WTC11 (cell line): ENCODE measurements at regions not wholly inside any gene's neighbourhood (a gene's known extent, or its start where the extent isn't known, plus 50 kb on each side); places are given as distances from the start of the nearest gene placed in this dataset.

Experiments
- ATAC-seq: fragments of 200-7000 bp; cut with Tn5 transposase; 2 replicates; pipeline ENCODE4 v1.10.0; 2021; ENCODE audit warnings: mild to moderate bottlenecking, moderate library complexity
- CTCF ChIA-PET: fragments of 300-600 bp; sonication (Branson Sonifier 250); formaldehyde crosslinking; loops from one replicate; lab custom pipeline; 2021; ENCODE audit warnings: antibody characterized with exemption; lab: Charles Lee
- POLR2A ChIA-PET: fragments of 350-600 bp; sonication (Branson Sonifier 250); formaldehyde crosslinking; loops from one replicate; lab custom pipeline; 2021; ENCODE audit warnings: antibody characterized with exemption; lab: Charles Lee
- DNase-seq: peaks from one replicate; pipeline ENCODE4 v3.0.0; 2021; ENCODE audit warnings: low spot score
- H3K27ac Mint-ChIP-seq: 2 replicates; pipeline ENCODE4 v1.8.0; 2021; ENCODE audit warnings: mixed read lengths
- H3K27me3 Mint-ChIP-seq: 2 replicates; pipeline ENCODE4 v1.8.0; 2021; ENCODE audit warnings: low read depth, mild to moderate bottlenecking, moderate library complexity, mixed read lengths
- H3K36me3 Mint-ChIP-seq: 2 replicates; pipeline ENCODE4 v1.8.0; 2021; ENCODE audit warnings: mixed read lengths
- H3K4me1 Mint-ChIP-seq: 2 replicates; pipeline ENCODE4 v1.8.0; 2022; ENCODE audit warnings: mixed read lengths
- H3K4me3 Mint-ChIP-seq: 2 replicates; pipeline ENCODE4 v1.8.0; 2021; ENCODE audit warnings: mild to moderate bottlenecking, moderate library complexity, mixed read lengths
- H3K9me3 Mint-ChIP-seq: 2 replicates; pipeline ENCODE4 v1.8.0; 2021; ENCODE audit warnings: mixed read lengths
- AR ChIP-seq: fragments of 250-450 bp; sonication (Bioruptor Pico); IDR thresholded peaks from 2 replicates; pipeline ENCODE4 v1.9.0; 2021; ENCODE audit warnings: mild to moderate bottlenecking
- CBFB ChIP-seq: sonication (generic); formaldehyde crosslinking; IDR thresholded peaks from 2 replicates; pipeline ENCODE4 v1.8.1; 2022; ENCODE audit warnings: mild to moderate bottlenecking, low read depth, missing genetic modification reagents
- EMX1 ChIP-seq: fragments of 250-450 bp; sonication (Bioruptor Pico); IDR thresholded peaks from 2 replicates; pipeline ENCODE4 v1.8.0; 2021; ENCODE audit warnings: mild to moderate bottlenecking
- GRHL2 ChIP-seq: fragments of 250-450 bp; sonication (Bioruptor Pico); IDR thresholded peaks from 2 replicates; pipeline ENCODE4 v1.8.0; 2022; ENCODE audit warnings: mild to moderate bottlenecking, moderate library complexity; ENCODE audit not compliant: insufficient replicate concordance, severe bottlenecking
- IRF2 ChIP-seq: sonication (generic); formaldehyde crosslinking; IDR thresholded peaks from 2 replicates; pipeline ENCODE4 v1.8.0; 2022; ENCODE audit warnings: low read depth, missing genetic modification reagents, borderline replicate concordance
- KAT7 ChIP-seq: sonication (generic); formaldehyde crosslinking; IDR thresholded peaks from 2 replicates; pipeline ENCODE4 v1.8.1; 2023; ENCODE audit warnings: missing genetic modification reagents, mild to moderate bottlenecking, borderline replicate concordance
- MYBL2 ChIP-seq: sonication (generic); formaldehyde crosslinking; IDR thresholded peaks from 2 replicates; pipeline ENCODE4 v1.8.1; 2023; ENCODE audit warnings: mild to moderate bottlenecking, moderate library complexity, missing genetic modification reagents
- OVOL2 ChIP-seq: fragments of 250-450 bp; sonication (Bioruptor Pico); IDR thresholded peaks from 2 replicates; pipeline ENCODE4 v1.9.0; 2021; ENCODE audit warnings: mild to moderate bottlenecking, borderline replicate concordance
- PRRX2 ChIP-seq: fragments of 250-450 bp; sonication (Bioruptor Pico); IDR thresholded peaks from 2 replicates; pipeline ENCODE4 v1.8.0; 2021; ENCODE audit warnings: mild to moderate bottlenecking
- RELA ChIP-seq: sonication (generic); formaldehyde crosslinking; IDR thresholded peaks from 2 replicates; pipeline ENCODE4 v1.8.1; 2022; ENCODE audit warnings: missing genetic modification reagents, mild to moderate bottlenecking, borderline replicate concordance
- TEAD1 ChIP-seq: sonication (generic); formaldehyde crosslinking; IDR thresholded peaks from 2 replicates; pipeline ENCODE4 v1.8.0; 2022; ENCODE audit warnings: mild to moderate bottlenecking, missing genetic modification reagents
- TEAD4 ChIP-seq: sonication (generic); formaldehyde crosslinking; IDR thresholded peaks from 2 replicates; pipeline ENCODE4 v1.8.0; 2022; ENCODE audit warnings: mild to moderate bottlenecking, missing genetic modification reagents
- ZBTB21 ChIP-seq: sonication (generic); formaldehyde crosslinking; IDR thresholded peaks from 2 replicates; pipeline ENCODE4 v1.8.1; 2023; ENCODE audit warnings: mild to moderate bottlenecking, missing genetic modification reagents, borderline replicate concordance
- ZBTB43 ChIP-seq: sonication (generic); formaldehyde crosslinking; IDR thresholded peaks from 2 replicates; pipeline ENCODE4 v1.8.1; 2023; ENCODE audit warnings: mild to moderate bottlenecking, missing genetic modification reagents
- ZNF671 ChIP-seq: fragments of 250-450 bp; sonication (Bioruptor Pico); IDR thresholded peaks from 2 replicates; pipeline ENCODE4 v1.8.0; 2021; ENCODE audit warnings: mild to moderate bottlenecking
- TF ChIP-seq, protein P1 (sequence below): sonication (generic); formaldehyde crosslinking; IDR thresholded peaks from 2 replicates; pipeline ENCODE4 v1.8.1; 2022; ENCODE audit warnings: low read depth, mild to moderate bottlenecking, moderate library complexity, missing genetic modification reagents, borderline replicate concordance
- TF ChIP-seq, protein P2 (sequence below): sonication (generic); formaldehyde crosslinking; conservative IDR thresholded peaks from 2 replicates; pipeline ENCODE4 v1.8.1; 2023; ENCODE audit warnings: mild to moderate bottlenecking, low read depth, missing genetic modification reagents, moderate library complexity

DNA sequence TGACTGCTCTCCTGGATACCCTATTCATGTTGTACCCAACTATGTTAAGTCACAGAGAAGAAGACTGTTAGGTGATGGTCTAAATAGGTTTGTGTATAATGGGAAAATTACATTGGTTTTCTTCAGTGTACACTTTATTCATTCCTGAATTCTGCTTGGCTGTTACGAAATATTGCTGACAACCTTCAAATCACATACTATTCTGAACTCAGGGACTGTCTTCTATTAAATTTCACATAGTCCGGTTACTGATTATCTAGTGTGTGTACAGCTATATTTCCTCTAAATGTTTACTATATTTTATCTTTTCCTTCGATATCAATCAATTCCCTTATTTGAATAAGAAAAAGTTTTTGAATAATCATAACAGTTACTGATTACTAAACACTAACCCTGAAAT, 1090.3 kb upstream of the CITED2 start:
- DNase-seq (no peak), ATAC-seq (no peak)
- Mint-ChIP-seq H3K27me3 (no peaks in the 10 kb centered on the region), H3K4me3 (no peak overlapping the region), H3K9me3 (peaks cover 41% of the 10 kb centered on the region), H3K36me3 (peaks cover 26% of the 10 kb centered on the region), H3K27ac (no peak overlapping the region), H3K4me1 (peaks cover 22% of the 10 kb centered on the region)
- ChIA-PET POLR2A (no interaction called here), CTCF (no interaction called here)
- no peak for TF ChIP-seq TEAD4
- TF ChIP-seq, protein P1, sequence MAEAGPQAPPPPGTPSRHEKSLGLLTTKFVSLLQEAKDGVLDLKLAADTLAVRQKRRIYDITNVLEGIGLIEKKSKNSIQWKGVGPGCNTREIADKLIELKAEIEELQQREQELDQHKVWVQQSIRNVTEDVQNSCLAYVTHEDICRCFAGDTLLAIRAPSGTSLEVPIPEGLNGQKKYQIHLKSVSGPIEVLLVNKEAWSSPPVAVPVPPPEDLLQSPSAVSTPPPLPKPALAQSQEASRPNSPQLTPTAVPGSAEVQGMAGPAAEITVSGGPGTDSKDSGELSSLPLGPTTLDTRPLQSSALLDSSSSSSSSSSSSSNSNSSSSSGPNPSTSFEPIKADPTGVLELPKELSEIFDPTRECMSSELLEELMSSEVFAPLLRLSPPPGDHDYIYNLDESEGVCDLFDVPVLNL (CRISPR knock-in tag): no peak

DNA sequence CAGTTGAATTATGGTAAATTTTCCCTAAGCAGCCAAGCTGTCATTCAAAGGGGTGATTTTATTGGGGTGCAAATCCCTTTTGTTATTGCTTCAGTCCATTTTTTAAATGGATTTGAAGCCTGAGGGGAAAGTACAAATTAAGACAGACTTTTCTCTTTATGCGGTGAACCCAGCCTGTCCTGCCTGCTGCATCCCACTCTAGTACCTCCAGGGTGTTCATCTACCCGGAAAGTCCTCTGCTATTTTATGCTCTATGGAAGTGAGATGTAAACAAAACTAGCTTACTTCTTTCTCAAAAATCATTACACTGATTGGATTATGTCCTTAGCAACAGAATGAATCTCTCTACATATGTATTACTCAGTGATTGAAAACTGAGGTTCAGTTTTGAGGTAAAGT, 1088.9 kb upstream of the CITED2 start:
- no peaks in the 10 kb centered on the region for H3K27me3 Mint-ChIP-seq
- H3K36me3 Mint-ChIP-seq: peaks cover 21% of the 10 kb centered on the region
- no peak for ATAC-seq
- TF ChIP-seq KAT7 (no peak), PRRX2 (CRISPR knock-in tag) (no peak), TEAD1 (CRISPR knock-in tag) (no peak), ZNF671 (CRISPR knock-in tag) (no peak), CBFB (CRISPR knock-in tag) (no peak), ZBTB21 (CRISPR knock-in tag) (no peak), EMX1 (no peak), MYBL2 (CRISPR knock-in tag) (no peak), GRHL2 (CRISPR knock-in tag) (no peak), AR (no peak), OVOL2 (no peak)
- TF ChIP-seq, protein P2, sequence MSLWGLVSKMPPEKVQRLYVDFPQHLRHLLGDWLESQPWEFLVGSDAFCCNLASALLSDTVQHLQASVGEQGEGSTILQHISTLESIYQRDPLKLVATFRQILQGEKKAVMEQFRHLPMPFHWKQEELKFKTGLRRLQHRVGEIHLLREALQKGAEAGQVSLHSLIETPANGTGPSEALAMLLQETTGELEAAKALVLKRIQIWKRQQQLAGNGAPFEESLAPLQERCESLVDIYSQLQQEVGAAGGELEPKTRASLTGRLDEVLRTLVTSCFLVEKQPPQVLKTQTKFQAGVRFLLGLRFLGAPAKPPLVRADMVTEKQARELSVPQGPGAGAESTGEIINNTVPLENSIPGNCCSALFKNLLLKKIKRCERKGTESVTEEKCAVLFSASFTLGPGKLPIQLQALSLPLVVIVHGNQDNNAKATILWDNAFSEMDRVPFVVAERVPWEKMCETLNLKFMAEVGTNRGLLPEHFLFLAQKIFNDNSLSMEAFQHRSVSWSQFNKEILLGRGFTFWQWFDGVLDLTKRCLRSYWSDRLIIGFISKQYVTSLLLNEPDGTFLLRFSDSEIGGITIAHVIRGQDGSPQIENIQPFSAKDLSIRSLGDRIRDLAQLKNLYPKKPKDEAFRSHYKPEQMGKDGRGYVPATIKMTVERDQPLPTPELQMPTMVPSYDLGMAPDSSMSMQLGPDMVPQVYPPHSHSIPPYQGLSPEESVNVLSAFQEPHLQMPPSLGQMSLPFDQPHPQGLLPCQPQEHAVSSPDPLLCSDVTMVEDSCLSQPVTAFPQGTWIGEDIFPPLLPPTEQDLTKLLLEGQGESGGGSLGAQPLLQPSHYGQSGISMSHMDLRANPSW (CRISPR knock-in tag): no peak
- H3K4me3 Mint-ChIP-seq: no peak overlapping the region
- peaks cover 38% of the 10 kb centered on the region for H3K9me3 Mint-ChIP-seq
- peaks cover 24% of the 10 kb centered on the region for H3K4me1 Mint-ChIP-seq
- ChIA-PET CTCF (no interaction called here), POLR2A (interaction anchor here (0.6 kb wide), 1 partner anchor 177 kb away, joined by 3 read pairs; no protein-coding TSS in a partner anchor)
- peak overlapping the region; percentile 41; the same call in 1 of the 2 replicates for H3K27ac Mint-ChIP-seq
- DNase-seq: no peak

GRCh38 chr6:140462453-140463311, 1088.2 kb upstream of the CITED2 start:
- Mint-ChIP-seq H3K4me1 (peaks cover 27% of the 10 kb centered on the region), H3K4me3 (no peak overlapping the region), H3K27me3 (no peaks in the 10 kb centered on the region)
- POLR2A ChIA-PET: interaction anchor here (0.6 kb wide), 1 partner anchor 176 kb away, joined by 3 read pairs; no protein-coding TSS in a partner anchor
- CTCF ChIA-PET: no interaction called here
- ATAC-seq: peak; percentile 48
- TF ChIP-seq ZBTB43 (CRISPR knock-in tag) (no peak), RELA (CRISPR knock-in tag) (no peak), IRF2 (CRISPR knock-in tag) (no peak)
- TF ChIP-seq, all 79 proteins: peak for 0
- no peak for DNase-seq
- Mint-ChIP-seq H3K9me3 (peaks cover 38% of the 10 kb centered on the region), H3K27ac (peak overlapping the region; percentile 26; the same call in 1 of the 2 replicates), H3K36me3 (peaks cover 21% of the 10 kb centered on the region)
